ENCODE measurements at regions not wholly inside any gene's neighbourhood (a gene's known extent, or its start where the extent isn't known, plus 50 kb on each side); places are given as distances from the start of the nearest gene placed in this dataset.

DNA sequence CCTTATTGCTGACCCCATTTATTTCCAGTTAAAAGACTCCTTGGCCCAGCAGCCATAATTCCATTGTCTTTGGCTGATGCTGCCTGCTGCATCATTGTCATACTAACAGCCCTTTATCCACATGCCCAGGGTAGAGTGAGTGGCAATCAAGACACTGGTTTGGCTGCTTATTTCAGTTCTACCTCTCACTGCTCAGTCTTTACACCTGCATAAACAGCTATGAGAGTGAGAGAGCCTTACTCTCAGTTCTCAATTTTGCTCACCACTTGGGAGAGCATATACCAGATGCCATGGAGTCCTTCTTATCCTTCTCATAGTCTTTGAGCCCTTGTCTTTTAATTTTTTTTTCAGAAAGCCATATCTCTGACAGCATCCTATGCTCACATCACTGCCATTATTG lies 596.9 kb upstream of the CYLC2 start:
- TF ChIP-seq SMC3 (conservative IDR thresholded peaks at IDR 0.05; ENCODE audit: poor library complexity) = no peak
- TF ChIP-seq EP300 (conservative IDR thresholded peaks at IDR 0.05; ENCODE audit: poor library complexity, severe bottlenecking) = no peak
- TF ChIP-seq, protein P1, sequence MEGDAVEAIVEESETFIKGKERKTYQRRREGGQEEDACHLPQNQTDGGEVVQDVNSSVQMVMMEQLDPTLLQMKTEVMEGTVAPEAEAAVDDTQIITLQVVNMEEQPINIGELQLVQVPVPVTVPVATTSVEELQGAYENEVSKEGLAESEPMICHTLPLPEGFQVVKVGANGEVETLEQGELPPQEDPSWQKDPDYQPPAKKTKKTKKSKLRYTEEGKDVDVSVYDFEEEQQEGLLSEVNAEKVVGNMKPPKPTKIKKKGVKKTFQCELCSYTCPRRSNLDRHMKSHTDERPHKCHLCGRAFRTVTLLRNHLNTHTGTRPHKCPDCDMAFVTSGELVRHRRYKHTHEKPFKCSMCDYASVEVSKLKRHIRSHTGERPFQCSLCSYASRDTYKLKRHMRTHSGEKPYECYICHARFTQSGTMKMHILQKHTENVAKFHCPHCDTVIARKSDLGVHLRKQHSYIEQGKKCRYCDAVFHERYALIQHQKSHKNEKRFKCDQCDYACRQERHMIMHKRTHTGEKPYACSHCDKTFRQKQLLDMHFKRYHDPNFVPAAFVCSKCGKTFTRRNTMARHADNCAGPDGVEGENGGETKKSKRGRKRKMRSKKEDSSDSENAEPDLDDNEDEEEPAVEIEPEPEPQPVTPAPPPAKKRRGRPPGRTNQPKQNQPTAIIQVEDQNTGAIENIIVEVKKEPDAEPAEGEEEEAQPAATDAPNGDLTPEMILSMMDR (IDR thresholded peaks at IDR 0.05; ENCODE audit: poor library complexity, severe bottlenecking) = no peak
- TF ChIP-seq POLR2AphosphoS5 (IDR thresholded peaks at IDR 0.05) = no peak
- TF ChIP-seq EZH2 (IDR thresholded peaks at IDR 0.05; ENCODE audit: borderline replicate concordance, insufficient read depth, low read length, poor library complexity, severe bottlenecking) = no peak

All from neural cell (in vitro differentiated cells).